Hepatocyte (in vitro differentiated cells): ENCODE measurements at regions not wholly inside any gene's neighbourhood (a gene's known extent, or its start where the extent isn't known, plus 50 kb on each side); places are given as distances from the start of the nearest gene placed in this dataset.

Source experiments
- DNase-seq: peaks from one replicate; pipeline ENCODE4 v3.0.0-alpha.2; 2016; ENCODE audit warnings: low spot score
- H2AFZ ChIP-seq: fragments of 200-600 bp; sonication (generic); 2 replicates; pipeline ENCODE4 v1.6.0; 2016; ENCODE audit warnings: antibody characterized with exemption, mild to moderate bottlenecking
- H3K27ac ChIP-seq: fragments of 200-600 bp; sonication (generic); 2 replicates; pipeline ENCODE4 v1.5.1; 2016; ENCODE audit warnings: mild to moderate bottlenecking
- H3K27me3 ChIP-seq: fragments of 200-600 bp; sonication (generic); 2 replicates; pipeline ENCODE4 v1.6.1; 2016
- H3K36me3 ChIP-seq: fragments of 200-600 bp; sonication (generic); replicated peaks from 2 replicates; pipeline ENCODE4 v1.5.1; 2016; ENCODE audit warnings: low read depth; ENCODE audit not compliant: insufficient read depth
- H3K4me1 ChIP-seq: fragments of 200-600 bp; sonication (generic); 2 replicates; pipeline ENCODE4 v1.5.1; 2016; ENCODE audit warnings: mild to moderate bottlenecking, moderate library complexity; ENCODE audit not compliant: insufficient read depth
- H3K4me2 ChIP-seq: fragments of 200-600 bp; sonication (generic); 2 replicates; pipeline ENCODE4 v1.6.0; 2016
- H3K4me3 ChIP-seq: fragments of 200-600 bp; sonication (generic); 2 replicates; pipeline ENCODE4 v1.5.1; 2016; ENCODE audit warnings: mild to moderate bottlenecking
- H3K79me2 ChIP-seq: fragments of 200-600 bp; sonication (generic); 2 replicates; pipeline ENCODE4 v1.6.0; 2017; ENCODE audit warnings: mild to moderate bottlenecking
- H3K9me2 ChIP-seq: fragments of 200-600 bp; sonication (generic); replicated peaks from 2 replicates; pipeline ENCODE4 v1.6.0; 2017; ENCODE audit warnings: mild to moderate bottlenecking; ENCODE audit not compliant: insufficient read depth
- H3K9me3 ChIP-seq: fragments of 200-600 bp; sonication (generic); 2 replicates; pipeline ENCODE4 v1.5.1; 2016; ENCODE audit warnings: low read depth, mild to moderate bottlenecking
- H4K20me1 ChIP-seq: fragments of 200-600 bp; sonication (generic); 2 replicates; pipeline ENCODE4 v1.6.0; 2016; ENCODE audit warnings: mild to moderate bottlenecking; ENCODE audit not compliant: insufficient read depth, poor library complexity, severe bottlenecking
- CTCF ChIP-seq: fragments of 200-600 bp; sonication (generic); IDR thresholded peaks from 2 replicates; pipeline ENCODE4 v1.5.1; 2016; ENCODE audit warnings: antibody characterized with exemption, mild to moderate bottlenecking; ENCODE audit not compliant: poor library complexity
- EZH2 ChIP-seq: fragments of 200-600 bp; sonication (generic); IDR thresholded peaks from 2 replicates; pipeline ENCODE4 v1.6.1; 2016; ENCODE audit warnings: antibody characterized with exemption, mild to moderate bottlenecking, borderline replicate concordance
- EZH2phosphoT487 ChIP-seq: fragments of 200-600 bp; sonication (generic); IDR thresholded peaks from one replicate; pipeline ENCODE4 v1.6.1; 2018; ENCODE audit warnings: antibody characterized with exemption, mild to moderate bottlenecking, low read depth, moderate library complexity; ENCODE audit not compliant: unreplicated experiment, severe bottlenecking
- WGBS: methylation state at CpG from one replicate; pipeline ENCODE4 v1.1.6; 2016; ENCODE audit warnings: low lambda C conversion rate; ENCODE audit errors: missing lambda C conversion rate; 5-methylcytosine and 5-hydroxymethylcytosine counted together

DNA sequence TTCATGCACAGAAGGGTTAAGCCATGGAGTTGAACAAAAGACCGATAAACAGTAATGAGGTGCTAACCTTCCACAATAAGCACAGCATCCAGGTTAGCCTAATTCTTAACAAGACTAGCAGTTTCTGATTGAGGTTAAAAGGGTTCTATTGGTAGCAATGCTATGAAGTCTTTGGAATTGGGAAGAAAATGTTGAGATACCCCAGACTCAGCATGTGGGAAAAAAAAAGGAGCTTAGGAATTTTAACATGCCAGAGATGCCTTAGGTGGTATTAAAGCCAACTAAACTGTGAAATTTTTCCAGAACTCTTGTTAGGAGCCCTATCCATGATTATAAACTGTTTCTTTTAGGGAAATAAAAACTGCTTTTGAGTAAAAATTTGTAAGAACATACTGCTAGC lies 391.7 kb downstream of the GABRG1 start:
- no peaks in the 10 kb centered on the region for H3K4me1 ChIP-seq
- H3K27ac ChIP-seq = no peak overlapping the region
- no peak overlapping the region for H3K4me2 ChIP-seq
- TF ChIP-seq EZH2 (no peak), CTCF (no peak), EZH2phosphoT487 (no peak)
- WGBS = 33% methylated on average over 1 of the region's 1 CpG
- H3K9me2 ChIP-seq = no peaks in the 10 kb centered on the region
- no peaks in the 10 kb centered on the region for H3K36me3 ChIP-seq
- no peaks in the 10 kb centered on the region for H3K27me3 ChIP-seq
- H2AFZ ChIP-seq = no peak overlapping the region
- DNase-seq = no peak
- no peak overlapping the region for H3K4me3 ChIP-seq
- no peaks in the 10 kb centered on the region for H3K79me2 ChIP-seq
- no peaks in the 10 kb centered on the region for H3K9me3 ChIP-seq
- no peaks in the 10 kb centered on the region for H4K20me1 ChIP-seq

- no peaks in the 10 kb centered on the region for H4K20me1 ChIP-seq
- DNase-seq = no peak
- no peaks in the 10 kb centered on the region for H3K9me3 ChIP-seq
- no peak overlapping the region for H2AFZ ChIP-seq
- H3K4me2 ChIP-seq = no peak overlapping the region
- H3K27me3 ChIP-seq = no peaks in the 10 kb centered on the region
- H3K79me2 ChIP-seq = no peaks in the 10 kb centered on the region
- H3K36me3 ChIP-seq = no peaks in the 10 kb centered on the region
- WGBS = 74% methylated on average over 3 of the region's 3 CpGs
- TF ChIP-seq EZH2phosphoT487 = no peak
- no peak for TF ChIP-seq CTCF
- no peak for TF ChIP-seq EZH2
- H3K4me3 ChIP-seq = no peak overlapping the region
- H3K4me1 ChIP-seq = no peaks in the 10 kb centered on the region
- H3K27ac ChIP-seq = no peak overlapping the region
- no peaks in the 10 kb centered on the region for H3K9me2 ChIP-seq
Observed at GRCh38 chr4:45716093-45716492, 407.8 kb downstream of the GABRG1 start.

- Histone ChIP-seq H3K4me3 (no peak overlapping the region), H3K36me3 (no peaks in the 10 kb centered on the region), H3K27ac (no peak overlapping the region), H3K4me2 (no peak overlapping the region), H3K4me1 (no peaks in the 10 kb centered on the region), H3K9me2 (no peaks in the 10 kb centered on the region), H3K79me2 (no peaks in the 10 kb centered on the region), H3K9me3 (no peaks in the 10 kb centered on the region), H3K27me3 (no peaks in the 10 kb centered on the region), H2AFZ (no peak overlapping the region), H4K20me1 (no peaks in the 10 kb centered on the region)
- WGBS = 76% methylated on average over 1 of the region's 1 CpG
- TF ChIP-seq EZH2phosphoT487 (no peak), EZH2 (no peak), CTCF (no peak)
- no peak for DNase-seq
Observed at GRCh38 chr4:45713996-45714395, 409.9 kb downstream of the GABRG1 start.

DNA sequence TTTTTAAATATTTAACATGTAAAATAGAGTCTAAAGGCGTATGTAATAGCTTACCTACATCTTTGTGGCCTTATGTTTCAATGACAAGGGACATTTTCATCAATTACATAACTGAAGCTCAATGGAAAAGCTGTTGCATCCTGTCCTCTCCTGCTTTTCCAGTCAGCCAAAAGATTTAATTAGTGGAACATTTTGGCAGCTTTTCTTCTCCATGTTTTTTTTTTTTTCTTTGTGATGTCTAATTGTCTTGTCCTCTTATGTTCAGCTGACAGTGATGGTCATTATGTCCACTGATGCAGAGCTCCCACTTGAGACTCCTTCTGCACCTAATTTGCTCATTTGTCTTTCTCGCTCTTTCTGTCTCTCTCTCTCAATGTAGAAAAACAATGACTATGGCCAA lies 422.2 kb downstream of the GABRG1 start:
- Histone ChIP-seq H3K4me2 (no peak overlapping the region), H3K9me3 (no peaks in the 10 kb centered on the region), H4K20me1 (no peaks in the 10 kb centered on the region), H2AFZ (no peak overlapping the region), H3K27ac (no peak overlapping the region), H3K9me2 (no peaks in the 10 kb centered on the region), H3K4me1 (no peaks in the 10 kb centered on the region), H3K27me3 (no peaks in the 10 kb centered on the region), H3K79me2 (no peaks in the 10 kb centered on the region), H3K4me3 (no peak overlapping the region), H3K36me3 (no peaks in the 10 kb centered on the region)
- DNase-seq = no peak
- 74% methylated on average over 2 of the region's 2 CpGs for whole genome bisulfite sequencing
- TF ChIP-seq CTCF (no peak), EZH2 (no peak), EZH2phosphoT487 (no peak)
